HG02884 (cell line): ENCODE measurements at regions not wholly inside any gene's neighbourhood (a gene's known extent, or its start where the extent isn't known, plus 50 kb on each side); places are given as distances from the start of the nearest gene placed in this dataset.
A peak's percentile ranks its signal among the peaks of the same experiment; 100 is the strongest.
"Not testable (repeated sequence)": the region's sequence is repeated elsewhere in the genome, so short reads cannot be mapped to it uniquely, and the experiment has no call there.

ENCODE experiments used
- ATAC-seq: cut with Tn5 transposase; IDR thresholded peaks from one replicate; pipeline ENCODE4 v1.9.1; 2021; ENCODE audit warnings: mild to moderate bottlenecking, moderate library complexity; ENCODE audit not compliant: unreplicated experiment

GRCh38 chr4:18162453-18162852 lies 140.9 kb upstream of the LCORL start:
- ATAC-seq, result no peak

- not testable (repeated sequence) for ATAC-seq
These were observed 137.8 kb upstream of the LCORL start for GRCh38 chr4:18159117-18159912.

GRCh38 chr4:18155067-18156041 lies 133.8 kb upstream of the LCORL start:
- no peak for ATAC-seq

- ATAC-seq, result no peak
These were observed 116.6 kb upstream of the LCORL start for GRCh38 chr4:18138076-18138665.

- no peak for ATAC-seq
These were observed 112.6 kb upstream of the LCORL start for GRCh38 chr4:18134111-18134510.

- ATAC-seq, result no peak
These were observed 108.7 kb upstream of the LCORL start for GRCh38 chr4:18130256-18130655.

DNA sequence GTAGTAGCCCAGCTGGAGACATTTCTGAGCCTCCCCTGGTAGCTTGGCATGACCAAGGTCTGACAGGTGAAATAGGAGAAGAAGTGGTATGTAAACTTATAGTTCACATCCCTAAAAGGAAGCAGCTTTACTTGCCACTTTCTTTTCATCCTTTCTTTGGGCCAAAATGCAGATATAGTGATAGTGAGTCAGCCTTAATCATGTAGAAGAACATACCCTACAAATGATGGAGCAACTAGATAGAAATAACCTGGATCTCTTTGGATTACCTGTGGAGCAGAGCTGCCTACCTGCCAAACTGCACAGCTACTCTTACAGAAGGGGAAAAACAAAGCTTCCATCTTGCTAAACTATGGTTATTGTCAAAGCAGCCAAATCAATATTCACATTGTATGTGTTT lies 106.7 kb upstream of the LCORL start:
- ATAC-seq, result no peak

DNA sequence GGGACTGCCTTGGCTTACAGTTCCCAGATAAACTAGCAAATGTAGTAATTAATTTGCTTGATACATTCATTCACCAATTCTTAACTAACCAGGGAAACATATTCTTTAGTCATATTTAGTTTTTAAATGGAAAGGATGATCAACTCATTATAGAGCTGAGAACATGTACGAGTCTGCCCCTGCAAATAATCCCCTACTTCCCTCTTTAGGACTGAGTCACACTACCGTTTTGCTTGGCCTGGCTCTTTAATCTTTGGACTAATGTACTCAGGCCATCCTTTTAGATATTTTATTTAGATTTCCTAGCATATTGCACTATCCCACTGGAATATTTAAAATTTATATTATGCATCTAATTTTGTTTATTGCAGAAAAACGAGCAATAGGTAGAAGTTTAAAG lies 105.5 kb upstream of the LCORL start:
- no peak for ATAC-seq

- no peak for ATAC-seq
These were observed 92.3 kb upstream of the LCORL start for GRCh38 chr4:18113710-18114331.

DNA sequence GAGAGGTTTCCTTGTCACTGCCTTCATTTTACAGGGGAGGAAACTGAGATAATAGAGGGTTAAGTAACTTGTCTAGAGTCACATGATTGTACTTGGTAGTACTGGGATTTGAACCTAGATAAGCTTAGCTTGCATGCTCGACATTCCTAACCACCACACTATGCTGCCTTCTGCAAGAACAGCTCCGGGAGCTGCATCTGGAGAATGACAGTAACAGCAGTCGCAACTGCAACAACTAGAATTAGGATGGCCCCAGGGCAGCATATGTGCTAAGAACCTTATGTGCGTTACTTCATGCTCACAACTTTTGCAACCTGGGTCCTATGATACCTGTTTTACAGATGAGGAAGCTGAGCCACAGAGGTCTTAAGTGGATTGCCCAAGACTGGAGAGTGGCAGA lies 89.5 kb upstream of the LCORL start:
- no peak for ATAC-seq

DNA sequence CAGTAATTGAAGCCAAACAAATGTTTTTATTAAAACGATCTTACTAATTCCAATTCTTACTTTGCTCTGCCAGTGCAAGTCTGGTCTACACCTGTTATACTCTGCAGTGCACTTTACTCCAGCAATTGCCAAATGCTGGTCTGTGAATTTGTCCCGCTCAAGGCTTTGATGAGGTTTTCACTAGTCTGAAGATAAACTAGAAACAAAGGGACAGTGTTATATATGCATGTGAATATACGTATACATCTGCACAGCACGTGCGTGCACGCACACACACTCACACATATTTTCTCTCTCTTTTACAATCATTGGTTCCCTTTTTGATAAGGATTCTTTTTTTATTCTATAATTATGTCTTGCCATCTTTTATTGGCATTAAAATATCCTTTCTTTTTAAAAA lies 88.5 kb upstream of the LCORL start:
- no peak for ATAC-seq

GRCh38 chr4:18109676-18110075 lies 88.1 kb upstream of the LCORL start:
- ATAC-seq, result no peak

GRCh38 chr4:18107848-18108528 lies 86.4 kb upstream of the LCORL start:
- not testable (repeated sequence) for ATAC-seq

DNA sequence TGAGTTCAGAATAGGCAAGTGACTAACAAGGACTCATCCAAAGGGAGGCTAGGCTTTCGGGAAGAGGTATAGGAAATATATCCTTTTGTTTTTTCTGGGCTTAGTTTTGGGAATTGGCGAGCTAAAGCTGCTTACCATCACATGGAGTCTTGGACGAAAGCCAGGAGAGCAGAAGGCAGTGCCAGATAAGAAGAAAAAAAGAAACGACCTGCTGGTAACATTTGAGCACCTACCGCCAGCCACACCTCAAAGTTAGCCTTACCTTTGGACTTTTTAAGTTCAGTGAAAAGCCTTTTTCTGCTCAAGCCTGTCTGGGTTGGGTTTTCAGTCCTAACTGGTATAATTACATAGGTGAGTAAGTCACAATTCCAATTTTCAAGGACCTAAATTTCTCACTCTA lies 85.1 kb upstream of the LCORL start:
- no peak for ATAC-seq

- ATAC-seq, result peak; percentile 84
These were observed 83.8 kb upstream of the LCORL start for GRCh38 chr4:18105030-18106011.

DNA sequence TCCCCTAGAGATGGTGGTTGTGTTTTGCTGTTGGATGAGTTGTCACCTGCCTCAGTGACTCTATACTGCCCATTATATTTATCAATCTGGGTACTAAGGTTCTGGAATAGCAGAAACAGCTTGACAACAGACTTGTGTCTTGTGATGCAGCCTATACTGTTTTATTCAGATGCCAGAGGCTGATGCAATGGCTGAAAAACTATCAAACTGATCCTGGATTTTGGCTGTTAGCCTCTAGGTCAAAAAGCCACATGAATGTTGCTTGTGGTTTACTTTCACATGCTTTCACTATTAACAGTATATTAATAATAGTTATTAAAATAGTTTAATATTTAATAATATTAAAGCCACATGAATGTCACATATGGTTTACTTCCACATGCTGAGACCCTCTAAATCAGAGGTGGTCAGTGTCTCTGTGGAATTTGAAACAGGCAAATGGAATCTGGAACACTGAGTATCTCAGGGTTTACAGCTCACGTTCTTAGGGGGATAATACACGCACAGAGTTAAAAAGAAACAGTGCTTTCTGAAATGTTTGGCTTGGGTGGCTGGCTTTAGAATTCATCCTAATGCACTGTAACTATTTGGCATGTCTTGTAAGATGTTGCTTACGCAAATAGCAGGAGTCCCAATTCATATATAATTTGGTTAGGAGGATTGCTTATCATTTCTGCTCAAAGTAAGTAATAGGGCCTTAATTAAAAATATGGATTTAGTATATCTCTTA lies 82.5 kb upstream of the LCORL start:
- no peak for ATAC-seq

GRCh38 chr4:18100657-18101056 lies 79.1 kb upstream of the LCORL start:
- ATAC-seq, result no peak

- not testable (repeated sequence) for ATAC-seq
These were observed 68.9 kb upstream of the LCORL start for GRCh38 chr4:18090447-18090846.

DNA sequence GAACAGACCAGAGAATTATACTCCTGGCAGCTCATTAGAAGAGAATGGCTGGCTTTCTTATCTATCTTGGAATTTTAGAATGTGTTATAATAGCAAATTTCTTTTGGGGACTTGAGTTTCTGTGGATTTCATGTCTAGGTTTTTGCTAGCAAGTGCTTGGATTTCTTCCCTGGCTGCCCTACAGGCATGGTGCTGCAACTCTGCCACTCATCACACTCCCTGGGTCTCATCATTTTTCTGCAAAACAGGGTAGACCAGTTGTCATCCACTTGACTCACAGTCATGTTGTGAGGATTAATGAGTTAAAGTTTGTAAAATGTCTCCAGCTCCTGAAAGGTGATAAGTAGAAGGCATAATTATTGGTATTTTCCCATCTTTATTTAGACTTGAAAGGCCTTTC lies 60.7 kb upstream of the LCORL start:
- no peak for ATAC-seq
